ENCODE measurements at regions not wholly inside any gene's neighbourhood (a gene's known extent, or its start where the extent isn't known, plus 50 kb on each side); places are given as distances from the start of the nearest gene placed in this dataset.

GRCh38 chr13:61247149-61247936 is 168.3 kb downstream of the PCDH20 start:
- TF ChIP-seq, protein P1, sequence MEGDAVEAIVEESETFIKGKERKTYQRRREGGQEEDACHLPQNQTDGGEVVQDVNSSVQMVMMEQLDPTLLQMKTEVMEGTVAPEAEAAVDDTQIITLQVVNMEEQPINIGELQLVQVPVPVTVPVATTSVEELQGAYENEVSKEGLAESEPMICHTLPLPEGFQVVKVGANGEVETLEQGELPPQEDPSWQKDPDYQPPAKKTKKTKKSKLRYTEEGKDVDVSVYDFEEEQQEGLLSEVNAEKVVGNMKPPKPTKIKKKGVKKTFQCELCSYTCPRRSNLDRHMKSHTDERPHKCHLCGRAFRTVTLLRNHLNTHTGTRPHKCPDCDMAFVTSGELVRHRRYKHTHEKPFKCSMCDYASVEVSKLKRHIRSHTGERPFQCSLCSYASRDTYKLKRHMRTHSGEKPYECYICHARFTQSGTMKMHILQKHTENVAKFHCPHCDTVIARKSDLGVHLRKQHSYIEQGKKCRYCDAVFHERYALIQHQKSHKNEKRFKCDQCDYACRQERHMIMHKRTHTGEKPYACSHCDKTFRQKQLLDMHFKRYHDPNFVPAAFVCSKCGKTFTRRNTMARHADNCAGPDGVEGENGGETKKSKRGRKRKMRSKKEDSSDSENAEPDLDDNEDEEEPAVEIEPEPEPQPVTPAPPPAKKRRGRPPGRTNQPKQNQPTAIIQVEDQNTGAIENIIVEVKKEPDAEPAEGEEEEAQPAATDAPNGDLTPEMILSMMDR (conservative IDR thresholded peaks at IDR 0.05) = no peak
- no peak for TF ChIP-seq EZH2 (IDR thresholded peaks at IDR 0.05; ENCODE audit: low read depth)
